ENCODE measurements at regions not wholly inside any gene's neighbourhood (a gene's known extent, or its start where the extent isn't known, plus 50 kb on each side); places are given as distances from the start of the nearest gene placed in this dataset.

GRCh38 chr5:3006526-3006925 is 255.0 kb upstream of the IRX2 start:
- no peak for DNase-seq

GRCh38 chr5:3004361-3005080 is 253.0 kb upstream of the IRX2 start:
- DNase-seq: no peak

GRCh38 chr5:3002230-3002629 is 250.8 kb upstream of the IRX2 start:
- no peak for DNase-seq

GRCh38 chr5:3000631-3001030 is 249.2 kb upstream of the IRX2 start:
- DNase-seq: no peak

- no peak for DNase-seq
Observed at GRCh38 chr5:2999926-3000325, 248.4 kb upstream of the IRX2 start.

- no peak for DNase-seq
Observed at GRCh38 chr5:2998106-2998505, 246.6 kb upstream of the IRX2 start.

GRCh38 chr5:2997179-2997578 is 245.7 kb upstream of the IRX2 start:
- no peak for DNase-seq

- DNase-seq: no peak
Observed at GRCh38 chr5:2996687-2997086, 245.2 kb upstream of the IRX2 start.

- DNase-seq: no peak
Observed at GRCh38 chr5:2996248-2996647, 244.8 kb upstream of the IRX2 start.

GRCh38 chr5:2995667-2996066 is 244.2 kb upstream of the IRX2 start:
- DNase-seq: no peak

- no peak for DNase-seq
Observed at GRCh38 chr5:2995035-2995434, 243.6 kb upstream of the IRX2 start.

GRCh38 chr5:2993771-2994170 is 242.3 kb upstream of the IRX2 start:
- no peak for DNase-seq

GRCh38 chr5:2993301-2993700 is 241.8 kb upstream of the IRX2 start:
- no peak for DNase-seq

- no peak for DNase-seq
Observed at GRCh38 chr5:2992806-2993205, 241.3 kb upstream of the IRX2 start.

GRCh38 chr5:2991884-2992283 is 240.4 kb upstream of the IRX2 start:
- no peak for DNase-seq

- DNase-seq: no peak
Observed at GRCh38 chr5:2989517-2989916, 238.0 kb upstream of the IRX2 start.

- no peak for DNase-seq
Observed at GRCh38 chr5:2986301-2986700, 234.8 kb upstream of the IRX2 start.

GRCh38 chr5:2985718-2986117 is 234.2 kb upstream of the IRX2 start:
- no peak for DNase-seq

- DNase-seq: no peak
Observed at GRCh38 chr5:2983583-2984300, 232.3 kb upstream of the IRX2 start.

- no peak for DNase-seq
Observed at GRCh38 chr5:2981652-2982051, 230.2 kb upstream of the IRX2 start.

- no peak for DNase-seq
Observed at GRCh38 chr5:2981035-2981434, 229.6 kb upstream of the IRX2 start.

GRCh38 chr5:2960294-2960693 is 208.8 kb upstream of the IRX2 start:
- no peak for DNase-seq

GRCh38 chr5:2958976-2959375 is 207.5 kb upstream of the IRX2 start:
- no peak for DNase-seq

- DNase-seq: no peak
Observed at GRCh38 chr5:2948875-2949274, 197.4 kb upstream of the IRX2 start.

GRCh38 chr5:2946315-2946714 is 194.8 kb upstream of the IRX2 start:
- no peak for DNase-seq
